WTC11 (cell line): ENCODE measurements at regions not wholly inside any gene's neighbourhood (a gene's known extent, or its start where the extent isn't known, plus 50 kb on each side); places are given as distances from the start of the nearest gene placed in this dataset.

ENCODE experiments used
- ELF4 ChIP-seq: sonication (generic); formaldehyde crosslinking; IDR thresholded peaks from 2 replicates; pipeline ENCODE4 v1.8.1; 2022; ENCODE audit warnings: low read depth, mild to moderate bottlenecking, moderate library complexity, missing genetic modification reagents
- EMX1 ChIP-seq: fragments of 250-450 bp; sonication (Bioruptor Pico); IDR thresholded peaks from 2 replicates; pipeline ENCODE4 v1.8.0; 2021; ENCODE audit warnings: mild to moderate bottlenecking
- ETV6 ChIP-seq: sonication (generic); formaldehyde crosslinking; IDR thresholded peaks from 2 replicates; pipeline ENCODE4 v1.8.1; 2022; ENCODE audit warnings: mild to moderate bottlenecking, missing genetic modification reagents
- NR3C1 ChIP-seq: sonication (generic); formaldehyde crosslinking; conservative IDR thresholded peaks from 2 replicates; pipeline ENCODE4 v1.8.1; 2023; ENCODE audit warnings: low read depth, mild to moderate bottlenecking, missing genetic modification reagents
- SP1 ChIP-seq: sonication (generic); formaldehyde crosslinking; conservative IDR thresholded peaks from 2 replicates; pipeline ENCODE4 v1.8.1; 2022; ENCODE audit warnings: missing genetic modification reagents
- ZBTB21 ChIP-seq: sonication (generic); formaldehyde crosslinking; IDR thresholded peaks from 2 replicates; pipeline ENCODE4 v1.8.1; 2023; ENCODE audit warnings: mild to moderate bottlenecking, missing genetic modification reagents, borderline replicate concordance
- ZNF138 ChIP-seq: sonication (generic); formaldehyde crosslinking; conservative IDR thresholded peaks from 2 replicates; pipeline ENCODE4 v1.8.1; 2022; ENCODE audit warnings: mild to moderate bottlenecking, moderate library complexity, missing genetic modification reagents
- ZNF219 ChIP-seq: sonication (generic); formaldehyde crosslinking; IDR thresholded peaks from 2 replicates; pipeline ENCODE4 v1.8.0; 2023; ENCODE audit warnings: missing genetic modification reagents, mild to moderate bottlenecking, borderline replicate concordance
- TF ChIP-seq, protein P1 (sequence below): fragments of 200-600 bp; IDR thresholded peaks from 2 replicates; pipeline ENCODE4 v1.8.0; 2022; ENCODE audit warnings: antibody characterized with exemption
- TF ChIP-seq, protein P2 (sequence below): sonication (generic); formaldehyde crosslinking; IDR thresholded peaks from 2 replicates; pipeline ENCODE4 v1.8.1; 2023; ENCODE audit warnings: mild to moderate bottlenecking, missing genetic modification reagents, moderate library complexity
- TF ChIP-seq, protein P3 (sequence below): sonication (generic); formaldehyde crosslinking; IDR thresholded peaks from 2 replicates; pipeline ENCODE4 v1.8.1; 2022; ENCODE audit warnings: missing genetic modification reagents, borderline replicate concordance
- TF ChIP-seq, protein P4 (sequence below): sonication (generic); formaldehyde crosslinking; IDR thresholded peaks from 2 replicates; pipeline ENCODE4 v1.8.1; 2023; ENCODE audit warnings: mild to moderate bottlenecking, missing genetic modification reagents
- TF ChIP-seq, protein P5 (sequence below): sonication (generic); formaldehyde crosslinking; IDR thresholded peaks from 2 replicates; pipeline ENCODE4 v1.8.0; 2023; ENCODE audit warnings: mild to moderate bottlenecking, missing genetic modification reagents
- TF ChIP-seq, protein P6 (sequence below): sonication (generic); formaldehyde crosslinking; conservative IDR thresholded peaks from 2 replicates; pipeline ENCODE4 v1.8.1; 2022; ENCODE audit warnings: mild to moderate bottlenecking, missing genetic modification reagents

DNA sequence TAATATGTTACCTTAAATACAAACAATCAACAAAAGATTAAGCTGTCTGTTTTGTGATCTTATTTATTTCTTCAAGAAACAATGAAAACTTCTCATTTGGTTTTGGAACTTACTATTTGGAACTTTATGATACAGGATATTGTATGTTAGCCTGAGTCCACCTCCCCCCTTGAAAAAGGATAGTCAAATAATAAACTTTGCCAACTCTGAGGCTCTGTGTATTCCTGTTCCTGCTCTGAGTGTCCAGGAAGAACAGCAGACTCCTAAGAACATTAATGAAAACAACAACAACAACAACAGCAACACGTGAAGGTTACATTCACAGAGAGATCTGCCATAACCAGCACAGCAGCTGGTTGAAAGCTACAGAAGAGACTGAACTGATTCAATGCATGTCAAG is 108.1 kb upstream of the AADACL2 start:
- TF ChIP-seq, protein P1, sequence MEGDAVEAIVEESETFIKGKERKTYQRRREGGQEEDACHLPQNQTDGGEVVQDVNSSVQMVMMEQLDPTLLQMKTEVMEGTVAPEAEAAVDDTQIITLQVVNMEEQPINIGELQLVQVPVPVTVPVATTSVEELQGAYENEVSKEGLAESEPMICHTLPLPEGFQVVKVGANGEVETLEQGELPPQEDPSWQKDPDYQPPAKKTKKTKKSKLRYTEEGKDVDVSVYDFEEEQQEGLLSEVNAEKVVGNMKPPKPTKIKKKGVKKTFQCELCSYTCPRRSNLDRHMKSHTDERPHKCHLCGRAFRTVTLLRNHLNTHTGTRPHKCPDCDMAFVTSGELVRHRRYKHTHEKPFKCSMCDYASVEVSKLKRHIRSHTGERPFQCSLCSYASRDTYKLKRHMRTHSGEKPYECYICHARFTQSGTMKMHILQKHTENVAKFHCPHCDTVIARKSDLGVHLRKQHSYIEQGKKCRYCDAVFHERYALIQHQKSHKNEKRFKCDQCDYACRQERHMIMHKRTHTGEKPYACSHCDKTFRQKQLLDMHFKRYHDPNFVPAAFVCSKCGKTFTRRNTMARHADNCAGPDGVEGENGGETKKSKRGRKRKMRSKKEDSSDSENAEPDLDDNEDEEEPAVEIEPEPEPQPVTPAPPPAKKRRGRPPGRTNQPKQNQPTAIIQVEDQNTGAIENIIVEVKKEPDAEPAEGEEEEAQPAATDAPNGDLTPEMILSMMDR = no peak
- TF ChIP-seq, protein P2, sequence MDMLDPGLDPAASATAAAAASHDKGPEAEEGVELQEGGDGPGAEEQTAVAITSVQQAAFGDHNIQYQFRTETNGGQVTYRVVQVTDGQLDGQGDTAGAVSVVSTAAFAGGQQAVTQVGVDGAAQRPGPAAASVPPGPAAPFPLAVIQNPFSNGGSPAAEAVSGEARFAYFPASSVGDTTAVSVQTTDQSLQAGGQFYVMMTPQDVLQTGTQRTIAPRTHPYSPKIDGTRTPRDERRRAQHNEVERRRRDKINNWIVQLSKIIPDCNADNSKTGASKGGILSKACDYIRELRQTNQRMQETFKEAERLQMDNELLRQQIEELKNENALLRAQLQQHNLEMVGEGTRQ (CRISPR knock-in tag) = no peak
- TF ChIP-seq ZNF219 (no peak), EMX1 (CRISPR knock-in tag) (no peak), NR3C1 (CRISPR knock-in tag) (no peak), ZBTB21 (CRISPR knock-in tag) (no peak), ELF4 (CRISPR knock-in tag) (no peak), ETV6 (CRISPR knock-in tag) (no peak), SP1 (CRISPR knock-in tag) (no peak), ZNF138 (CRISPR knock-in tag) (no peak)
- TF ChIP-seq, protein P3, sequence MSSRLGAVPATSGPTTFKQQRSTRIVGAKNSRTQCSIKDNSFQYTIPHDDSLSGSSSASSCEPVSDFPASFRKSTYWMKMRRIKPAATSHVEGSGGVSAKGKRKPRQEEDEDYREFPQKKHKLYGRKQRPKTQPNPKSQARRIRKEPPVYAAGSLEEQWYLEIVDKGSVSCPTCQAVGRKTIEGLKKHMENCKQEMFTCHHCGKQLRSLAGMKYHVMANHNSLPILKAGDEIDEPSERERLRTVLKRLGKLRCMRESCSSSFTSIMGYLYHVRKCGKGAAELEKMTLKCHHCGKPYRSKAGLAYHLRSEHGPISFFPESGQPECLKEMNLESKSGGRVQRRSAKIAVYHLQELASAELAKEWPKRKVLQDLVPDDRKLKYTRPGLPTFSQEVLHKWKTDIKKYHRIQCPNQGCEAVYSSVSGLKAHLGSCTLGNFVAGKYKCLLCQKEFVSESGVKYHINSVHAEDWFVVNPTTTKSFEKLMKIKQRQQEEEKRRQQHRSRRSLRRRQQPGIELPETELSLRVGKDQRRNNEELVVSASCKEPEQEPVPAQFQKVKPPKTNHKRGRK (CRISPR knock-in tag) = no peak
- TF ChIP-seq, protein P4, sequence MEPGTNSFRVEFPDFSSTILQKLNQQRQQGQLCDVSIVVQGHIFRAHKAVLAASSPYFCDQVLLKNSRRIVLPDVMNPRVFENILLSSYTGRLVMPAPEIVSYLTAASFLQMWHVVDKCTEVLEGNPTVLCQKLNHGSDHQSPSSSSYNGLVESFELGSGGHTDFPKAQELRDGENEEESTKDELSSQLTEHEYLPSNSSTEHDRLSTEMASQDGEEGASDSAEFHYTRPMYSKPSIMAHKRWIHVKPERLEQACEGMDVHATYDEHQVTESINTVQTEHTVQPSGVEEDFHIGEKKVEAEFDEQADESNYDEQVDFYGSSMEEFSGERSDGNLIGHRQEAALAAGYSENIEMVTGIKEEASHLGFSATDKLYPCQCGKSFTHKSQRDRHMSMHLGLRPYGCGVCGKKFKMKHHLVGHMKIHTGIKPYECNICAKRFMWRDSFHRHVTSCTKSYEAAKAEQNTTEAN = no peak
- TF ChIP-seq, protein P5, sequence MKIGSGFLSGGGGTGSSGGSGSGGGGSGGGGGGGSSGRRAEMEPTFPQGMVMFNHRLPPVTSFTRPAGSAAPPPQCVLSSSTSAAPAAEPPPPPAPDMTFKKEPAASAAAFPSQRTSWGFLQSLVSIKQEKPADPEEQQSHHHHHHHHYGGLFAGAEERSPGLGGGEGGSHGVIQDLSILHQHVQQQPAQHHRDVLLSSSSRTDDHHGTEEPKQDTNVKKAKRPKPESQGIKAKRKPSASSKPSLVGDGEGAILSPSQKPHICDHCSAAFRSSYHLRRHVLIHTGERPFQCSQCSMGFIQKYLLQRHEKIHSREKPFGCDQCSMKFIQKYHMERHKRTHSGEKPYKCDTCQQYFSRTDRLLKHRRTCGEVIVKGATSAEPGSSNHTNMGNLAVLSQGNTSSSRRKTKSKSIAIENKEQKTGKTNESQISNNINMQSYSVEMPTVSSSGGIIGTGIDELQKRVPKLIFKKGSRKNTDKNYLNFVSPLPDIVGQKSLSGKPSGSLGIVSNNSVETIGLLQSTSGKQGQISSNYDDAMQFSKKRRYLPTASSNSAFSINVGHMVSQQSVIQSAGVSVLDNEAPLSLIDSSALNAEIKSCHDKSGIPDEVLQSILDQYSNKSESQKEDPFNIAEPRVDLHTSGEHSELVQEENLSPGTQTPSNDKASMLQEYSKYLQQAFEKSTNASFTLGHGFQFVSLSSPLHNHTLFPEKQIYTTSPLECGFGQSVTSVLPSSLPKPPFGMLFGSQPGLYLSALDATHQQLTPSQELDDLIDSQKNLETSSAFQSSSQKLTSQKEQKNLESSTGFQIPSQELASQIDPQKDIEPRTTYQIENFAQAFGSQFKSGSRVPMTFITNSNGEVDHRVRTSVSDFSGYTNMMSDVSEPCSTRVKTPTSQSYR (CRISPR knock-in tag) = no peak
- TF ChIP-seq, protein P6, sequence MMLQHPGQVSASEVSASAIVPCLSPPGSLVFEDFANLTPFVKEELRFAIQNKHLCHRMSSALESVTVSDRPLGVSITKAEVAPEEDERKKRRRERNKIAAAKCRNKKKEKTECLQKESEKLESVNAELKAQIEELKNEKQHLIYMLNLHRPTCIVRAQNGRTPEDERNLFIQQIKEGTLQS (CRISPR knock-in tag) = no peak
